B cell (primary cell): ENCODE measurements at regions not wholly inside any gene's neighbourhood (a gene's known extent, or its start where the extent isn't known, plus 50 kb on each side); places are given as distances from the start of the nearest gene placed in this dataset.

Source experiments
- ATAC-seq: fragments of 200-7000 bp; cut with Tn5 transposase; one replicate; pipeline ENCODE4 v1.10.0; 2021; ENCODE audit warnings: low read depth, mild to moderate bottlenecking, moderate number of reproducible peaks, moderate library complexity
- CTCF ChIA-PET: fragments of 350-600 bp; sonication (Branson Sonifier 250); formaldehyde crosslinking; loops from one replicate; lab custom pipeline; 2021; ENCODE audit warnings: antibody characterized with exemption, inconsistent platforms; lab: Charles Lee
- POLR2A ChIA-PET: fragments of 350-600 bp; sonication (Branson Sonifier 250); formaldehyde crosslinking; loops from one replicate; lab custom pipeline; 2021; ENCODE audit warnings: antibody characterized with exemption; lab: Charles Lee
- DNase-seq: peaks from one replicate; pipeline ENCODE4 v3.0.0; 2013
- H2AFZ ChIP-seq: 2 replicates; pipeline ENCODE4 v1.6.1; 2012; ENCODE audit warnings: mild to moderate bottlenecking, low read depth, low read length; ENCODE audit not compliant: insufficient read depth, poor library complexity, severe bottlenecking
- H3K27ac ChIP-seq, 2 donors: 1 replicate in 1 of 2; 2 replicates in 1 of 2; pipeline ENCODE4 v1.5.1; 2012 to 2013; ENCODE audit warnings: low read length in 2 of 2, mild to moderate bottlenecking in 2 of 2, moderate library complexity in 1 of 2
- H3K27me3 ChIP-seq, 4 experiments: fragments of 200-600 bp in 1 of 4; sonication (generic) in 1 of 4; replicated peaks in 1 of 4; 1 replicate in 2 of 4; 2 replicates in 2 of 4; pipeline versions ENCODE4 v1.6.1 to v1.7.0; 2013 to 2016; ENCODE audit warnings: low read length in 3 of 4, mild to moderate bottlenecking in 2 of 4, mixed read lengths in 1 of 4, moderate library complexity in 1 of 4; ENCODE audit not compliant: insufficient read depth in 4 of 4, control insufficient read depth in 3 of 4; ENCODE audit errors: control extremely low read depth in 1 of 4
- H3K36me3 ChIP-seq, 2 experiments: replicated peaks in 1 of 2; 1 replicate in 1 of 2; 2 replicates in 1 of 2; pipeline versions ENCODE4 v1.6.1 to v1.7.1; 2013; ENCODE audit warnings: low read length in 1 of 2; ENCODE audit not compliant: insufficient read depth in 2 of 2, control insufficient read depth in 1 of 2; ENCODE audit errors: control extremely low read depth in 1 of 2, extremely low read depth in 1 of 2
- H3K4me1 ChIP-seq, 2 donors: fragments of 200-600 bp in 1 of 2; sonication (generic) in 1 of 2; 1 replicate in 1 of 2; 2 replicates in 1 of 2; pipeline versions ENCODE4 v1.5.1 to v1.6.1; 2013 to 2017; ENCODE audit warnings: low read length in 2 of 2; ENCODE audit not compliant: control insufficient read depth in 2 of 2, insufficient read depth in 2 of 2
- H3K4me2 ChIP-seq: replicated peaks from 2 replicates; pipeline ENCODE3; 2012; ENCODE audit warnings: mild to moderate bottlenecking, low read depth, low read length; ENCODE audit not compliant: poor library complexity, severe bottlenecking
- H3K4me3 ChIP-seq, 5 experiments: fragments of 200-600 bp in 1 of 5; sonication (generic) in 1 of 5; 1 replicate in 3 of 5; 2 replicates in 2 of 5; pipeline versions ENCODE4 v1.5.1 to v1.7.0; 2011 to 2016; ENCODE audit warnings: low read length in 4 of 5, mild to moderate bottlenecking in 4 of 5, low read depth in 2 of 5, control low read depth in 1 of 5, moderate library complexity in 1 of 5; ENCODE audit not compliant: insufficient read depth in 1 of 5; ENCODE audit errors: control extremely low read depth in 1 of 5, extremely low read depth in 1 of 5
- H3K79me2 ChIP-seq: fragments of 200-600 bp; sonication (generic); one replicate; pipeline ENCODE4 v1.6.0; 2016; ENCODE audit warnings: low read length; ENCODE audit not compliant: control insufficient read depth, insufficient read depth
- H3K9ac ChIP-seq: fragments of 200-600 bp; sonication (generic); 2 replicates; pipeline ENCODE4 v1.6.1; 2017; ENCODE audit warnings: mild to moderate bottlenecking, low read length, moderate library complexity
- H3K9me3 ChIP-seq, 3 donors: one replicate each; pipeline versions ENCODE4 v1.6.1 to v1.7.1; 2013; ENCODE audit warnings: low read length in 2 of 3; ENCODE audit not compliant: control insufficient read depth in 2 of 3, insufficient read depth in 1 of 3; ENCODE audit errors: control extremely low read depth in 1 of 3
- H4K20me1 ChIP-seq: 2 replicates; pipeline ENCODE4 v1.6.0; 2012; ENCODE audit warnings: mild to moderate bottlenecking, low read length; ENCODE audit not compliant: insufficient read depth, control insufficient read depth, poor library complexity, severe bottlenecking
- H3K27ac Mint-ChIP-seq: one replicate; pipeline ENCODE4 v1.8.0; 2021; ENCODE audit warnings: mixed read lengths
- H3K27me3 Mint-ChIP-seq: one replicate; pipeline ENCODE4 v1.8.0; 2021; ENCODE audit warnings: mixed read lengths
- H3K4me1 Mint-ChIP-seq: one replicate; pipeline ENCODE4 v1.8.0; 2021; ENCODE audit warnings: mixed read lengths
- H3K4me3 Mint-ChIP-seq: one replicate; pipeline ENCODE4 v1.8.0; 2021; ENCODE audit warnings: mixed read lengths
- H3K9me3 Mint-ChIP-seq: one replicate; pipeline ENCODE4 v1.8.0; 2022; ENCODE audit warnings: mixed read lengths; ENCODE audit not compliant: insufficient read depth
- CTCF ChIP-seq: fragments of 200-600 bp; IDR thresholded peaks from one replicate; pipeline ENCODE4 v1.8.0; 2022; ENCODE audit warnings: antibody characterized with exemption, mild to moderate bottlenecking
- EZH2 ChIP-seq: IDR thresholded peaks from 2 replicates; pipeline ENCODE4 v1.6.1; 2012; ENCODE audit warnings: borderline replicate concordance, low read depth, mild to moderate bottlenecking, moderate library complexity, low read length; ENCODE audit not compliant: insufficient read depth, poor library complexity, severe bottlenecking
- WGBS: methylation state at CpG from one replicate; pipeline ENCODE4 v1.1.5; 2013; ENCODE audit warnings: missing lambda C conversion rate; ENCODE audit not compliant: insufficient coverage; 5-methylcytosine and 5-hydroxymethylcytosine counted together
- intact Hi-C: fragments of 100-400 bp; cut with micrococcal nuclease; formaldehyde crosslinking; loops from one replicate; pipeline ENCODE4 v1.10.0; 2022

- TF ChIP-seq CTCF: no peak
- no peak for TF ChIP-seq EZH2
- Mint-ChIP-seq H3K9me3 (no peaks in the 10 kb centered on the region), H3K4me3 (no peak overlapping the region), H3K27ac (no peak overlapping the region), H3K4me1 (no peaks in the 10 kb centered on the region), H3K27me3 (peaks cover 10% of the 10 kb centered on the region)
- 27% methylated on average over 4 of the region's 5 CpGs for WGBS
- ChIA-PET CTCF (no interaction called here), POLR2A (no interaction called here)
- Histone ChIP-seq H3K4me1 (no peaks in the 10 kb centered on the region), H3K79me2 (no peaks in the 10 kb centered on the region), H3K9ac (no peak overlapping the region), H3K9me3 (no peaks in the 10 kb centered on the region), H3K4me2 (no peak overlapping the region), H3K27me3 (no peaks in the 10 kb centered on the region), H3K36me3 (no peaks in the 10 kb centered on the region), H2AFZ (no peak overlapping the region), H4K20me1 (no peaks in the 10 kb centered on the region), H3K27ac (no peak overlapping the region), H3K4me3 (no peak overlapping the region)
- ATAC-seq: no peak
- intact Hi-C loops: no loop called here
- no peak for DNase-seq
Observed at GRCh38 chr7:32289651-32290414, 200.3 kb downstream of the LSM5 start.

DNA sequence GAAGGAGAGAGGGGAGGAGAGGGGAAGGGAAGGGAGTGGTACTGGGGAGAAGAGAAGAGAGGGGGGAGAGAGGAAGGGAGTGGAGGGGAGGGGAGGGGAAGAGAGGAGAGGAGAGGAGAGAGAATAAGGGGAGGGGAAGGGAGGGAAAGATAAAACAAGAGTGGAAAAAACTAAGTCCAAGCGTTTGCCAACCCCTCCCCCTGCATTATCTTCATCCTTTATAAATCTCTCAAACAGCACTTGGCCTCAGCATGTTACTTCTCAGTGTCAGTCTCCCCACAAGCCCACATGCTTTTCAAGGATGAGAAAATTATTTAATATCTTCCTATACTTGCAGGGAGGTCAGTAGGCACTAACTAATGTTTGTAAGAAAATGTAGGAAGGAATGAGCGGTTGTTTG lies 204.5 kb downstream of the LSM5 start:
- H3K4me3 Mint-ChIP-seq: no peak overlapping the region
- Histone ChIP-seq H2AFZ (no peak overlapping the region), H3K27ac (no peak overlapping the region), H3K4me3 (no peak overlapping the region), H3K9ac (no peak overlapping the region), H3K4me2 (no peak overlapping the region), H3K4me1 (no peaks in the 10 kb centered on the region), H3K9me3 (no peaks in the 10 kb centered on the region), H4K20me1 (no peaks in the 10 kb centered on the region), H3K36me3 (no peaks in the 10 kb centered on the region), H3K79me2 (no peaks in the 10 kb centered on the region), H3K27me3 (no peaks in the 10 kb centered on the region)
- TF ChIP-seq EZH2 (no peak), CTCF (no peak)
- DNase-seq (no peak), ATAC-seq (no peak)
- no peak overlapping the region for H3K27ac Mint-ChIP-seq
- H3K9me3 Mint-ChIP-seq: no peaks in the 10 kb centered on the region
- no peaks in the 10 kb centered on the region for H3K4me1 Mint-ChIP-seq
- WGBS: no CpG with 5 or more reads among the region's 2 CpGs
- ChIA-PET CTCF (no interaction called here), POLR2A (no interaction called here)
- intact Hi-C loops: no loop called here
- H3K27me3 Mint-ChIP-seq: peaks cover 5% of the 10 kb centered on the region
